ENCODE measurements at regions not wholly inside any gene's neighbourhood (a gene's known extent, or its start where the extent isn't known, plus 50 kb on each side); places are given as distances from the start of the nearest gene placed in this dataset.
"Not testable (repeated sequence)": the region's sequence is repeated elsewhere in the genome, so short reads cannot be mapped to it uniquely, and the experiment has no call there.

DNA sequence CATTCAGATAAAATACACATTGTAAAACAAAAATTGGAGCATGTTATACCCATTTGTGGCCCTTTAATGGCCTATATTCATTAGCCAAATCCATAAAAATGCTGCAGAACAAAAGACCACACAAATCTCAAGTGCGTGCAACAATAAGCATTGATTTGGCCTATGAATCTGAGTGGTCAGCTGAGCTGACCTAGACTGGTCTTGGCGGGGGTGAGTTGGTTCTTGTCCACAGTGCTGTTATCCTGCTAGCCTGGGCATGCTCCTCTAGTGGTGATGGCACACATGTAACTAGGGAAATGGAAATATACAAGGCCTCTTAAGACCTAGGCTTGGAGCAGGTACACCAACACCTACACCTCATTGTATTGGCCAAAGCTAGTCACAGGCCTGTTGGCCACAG, 122.2 kb upstream of the TBCA start:
- H4K20me1 ChIP-seq, result no peaks in the 10 kb centered on the region
- H3K4me1 ChIP-seq, result peaks cover 0 to 6% (median 0%) of the 10 kb centered on the region in 10 experiments; a peak in 4 of 20 replicates
- no peak overlapping the region for H3K27ac ChIP-seq
- no peak overlapping the region for H3K9ac ChIP-seq
- no peaks in the 10 kb centered on the region for H3K36me3 ChIP-seq
- TF ChIP-seq Cebpa-rat (IDR thresholded peaks at IDR 0.05), result no peak
- H3K9me3 ChIP-seq (replicated peaks in 1 of 11), result no peaks in the 10 kb centered on the region; a peak in 1 of 22 replicates
- H3K4me2 ChIP-seq, result no peak overlapping the region
- H3K4me3 ChIP-seq, result no peak overlapping the region
- H3K27me3 ChIP-seq, result no peaks in the 10 kb centered on the region

- Histone ChIP-seq H3K9me3 (replicated peaks in 1 of 11) (no peaks in the 10 kb centered on the region; a peak in 1 of 22 replicates), H3K27me3 (no peaks in the 10 kb centered on the region), H4K20me1 (no peaks in the 10 kb centered on the region), H3K4me1 (peaks cover 0 to 8% (median 0%) of the 10 kb centered on the region in 10 experiments; a peak in 4 of 20 replicates), H3K4me2 (no peak overlapping the region), H3K27ac (no peak overlapping the region), H3K36me3 (no peaks in the 10 kb centered on the region), H3K9ac (no peak overlapping the region), H3K4me3 (no peak overlapping the region)
- TF ChIP-seq Cebpa-rat (IDR thresholded peaks at IDR 0.05), result no peak
Measured at GRCh38 chr5:77896338-77896737, 120.2 kb upstream of the TBCA start.

- not testable (repeated sequence) for H3K4me1 ChIP-seq; H4K20me1 ChIP-seq; H3K9ac ChIP-seq; H3K4me3 ChIP-seq; H3K36me3 ChIP-seq; H3K4me2 ChIP-seq; H3K27ac ChIP-seq; H3K9me3 ChIP-seq (replicated peaks in 1 of 11); H3K27me3 ChIP-seq
Measured at GRCh38 chr5:77894103-77894502, 118.0 kb upstream of the TBCA start.

- no peaks in the 10 kb centered on the region for H3K36me3 ChIP-seq
- no peaks in the 10 kb centered on the region for H4K20me1 ChIP-seq
- H3K4me2 ChIP-seq, result no peak overlapping the region; a peak in 1 of 22 replicates
- H3K4me3 ChIP-seq, result no peak overlapping the region
- no peak overlapping the region for H3K9ac ChIP-seq
- no peaks in the 10 kb centered on the region for H3K27me3 ChIP-seq
- no peaks in the 10 kb centered on the region for H3K9me3 ChIP-seq (replicated peaks in 1 of 11)
- H3K4me1 ChIP-seq, result peaks cover 0 to 8% (median 0%) of the 10 kb centered on the region in 10 experiments; a peak in 4 of 20 replicates
- H3K27ac ChIP-seq, result no peak overlapping the region
- TF ChIP-seq Cebpa-rat (IDR thresholded peaks at IDR 0.05), result no peak
Measured at GRCh38 chr5:77893225-77893860, 117.2 kb upstream of the TBCA start.

- no peak for TF ChIP-seq Cebpa-rat (IDR thresholded peaks at IDR 0.05)
- peaks cover 0 to 8% (median 0%) of the 10 kb centered on the region in 10 experiments; a peak in 4 of 20 replicates for H3K4me1 ChIP-seq
- no peaks in the 10 kb centered on the region for H3K9me3 ChIP-seq (replicated peaks in 1 of 11)
- no peaks in the 10 kb centered on the region for H4K20me1 ChIP-seq
- no peak overlapping the region for H3K4me2 ChIP-seq
- no peaks in the 10 kb centered on the region for H3K36me3 ChIP-seq
- H3K27me3 ChIP-seq, result no peaks in the 10 kb centered on the region
- H3K9ac ChIP-seq, result no peak overlapping the region
- H3K27ac ChIP-seq, result no peak overlapping the region
- no peak overlapping the region for H3K4me3 ChIP-seq
Measured at GRCh38 chr5:77892061-77893010, 116.2 kb upstream of the TBCA start.

DNA sequence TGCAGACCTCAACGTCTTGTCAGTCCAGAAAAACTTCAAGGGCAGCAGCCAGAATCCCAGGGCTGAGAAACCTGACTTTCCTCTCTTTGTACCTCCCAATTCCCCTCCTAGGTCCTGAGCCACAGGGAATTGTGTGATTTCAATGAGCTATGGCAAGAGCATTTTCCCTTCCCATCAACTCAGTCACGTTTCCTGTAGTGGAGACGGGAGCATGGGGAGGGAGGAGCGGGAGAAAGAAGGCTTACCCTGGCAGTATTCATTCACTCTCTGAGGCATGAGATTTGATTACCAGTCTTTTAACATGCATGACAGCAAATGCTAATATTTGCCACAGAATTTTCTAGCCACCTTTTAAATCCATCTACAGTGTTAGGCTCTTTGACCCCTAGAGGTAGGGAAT, 109.4 kb upstream of the TBCA start:
- TF ChIP-seq Cebpa-rat (IDR thresholded peaks at IDR 0.05), result no peak
- Histone ChIP-seq H3K4me1 (peaks cover 3 to 26% (median 21%) of the 10 kb centered on the region in 10 experiments; a peak in 18 of 20 replicates), H3K9ac (no peak overlapping the region), H3K4me3 (no peak overlapping the region), H3K27ac (no peak overlapping the region), H4K20me1 (no peaks in the 10 kb centered on the region), H3K36me3 (no peaks in the 10 kb centered on the region), H3K27me3 (no peaks in the 10 kb centered on the region), H3K4me2 (peak overlapping the region in 6 of 11 experiments; percentile 43 to 67 (median 56); a peak in 10 of 22 replicates), H3K9me3 (replicated peaks in 1 of 11) (no peaks in the 10 kb centered on the region)

DNA sequence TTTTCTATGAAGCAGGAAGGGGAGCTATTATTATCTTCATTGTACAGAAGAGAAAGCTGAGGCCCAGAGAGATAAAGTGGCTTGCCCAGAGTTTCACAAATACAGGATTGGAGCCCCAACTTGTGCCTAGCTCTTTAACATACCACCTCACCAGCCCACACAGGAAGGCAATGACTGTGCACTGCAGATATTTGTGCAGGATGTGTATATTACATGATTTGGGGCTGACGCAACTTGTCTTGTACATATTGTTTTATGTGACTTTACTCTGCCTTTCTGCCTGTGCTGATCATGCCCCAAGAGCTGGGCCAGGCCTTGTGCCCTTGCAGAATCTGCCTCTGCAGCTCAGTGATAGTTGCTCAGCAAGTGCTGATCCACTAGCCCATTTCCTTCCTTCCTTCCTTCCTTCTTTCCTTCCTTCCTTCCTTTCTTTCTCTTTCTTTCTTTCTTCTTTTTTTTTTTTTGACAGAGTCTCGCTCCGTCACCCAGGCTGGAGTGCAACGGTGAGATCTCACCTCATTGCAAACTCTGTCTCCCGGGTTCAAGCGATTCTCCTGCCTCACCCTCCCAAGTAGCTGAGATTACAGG, 106.6 kb upstream of the TBCA start:
- peaks cover 3 to 26% (median 21%) of the 10 kb centered on the region in 10 experiments; a peak in 18 of 20 replicates for H3K4me1 ChIP-seq
- TF ChIP-seq Cebpa-rat (IDR thresholded peaks at IDR 0.05), result no peak
- H3K4me3 ChIP-seq, result no peak overlapping the region
- no peaks in the 10 kb centered on the region for H3K9me3 ChIP-seq (replicated peaks in 1 of 11)
- H4K20me1 ChIP-seq, result no peaks in the 10 kb centered on the region
- H3K27ac ChIP-seq, result peak overlapping the region in 1 of 11 experiments; percentile 4; a peak in 1 of 22 replicates
- H3K36me3 ChIP-seq, result no peaks in the 10 kb centered on the region
- H3K9ac ChIP-seq, result no peak overlapping the region
- no peaks in the 10 kb centered on the region for H3K27me3 ChIP-seq
- peak overlapping the region; percentile 25 to 63 (median 43); a peak in 16 of 22 replicates for H3K4me2 ChIP-seq

GRCh38 chr5:77881528-77881927, 105.4 kb upstream of the TBCA start:
- Histone ChIP-seq H3K9me3 (replicated peaks in 1 of 11) (no peaks in the 10 kb centered on the region), H3K27ac (no peak overlapping the region), H3K4me1 (peaks cover 9 to 29% (median 21%) of the 10 kb centered on the region in 10 experiments), H3K4me3 (no peak overlapping the region), H4K20me1 (no peaks in the 10 kb centered on the region), H3K27me3 (no peaks in the 10 kb centered on the region), H3K4me2 (no peak overlapping the region), H3K9ac (no peak overlapping the region), H3K36me3 (no peaks in the 10 kb centered on the region)
- no peak for TF ChIP-seq Cebpa-rat (IDR thresholded peaks at IDR 0.05)

All from BLaER1 treated with 17β-estradiol and CSF1 and Interleukin-3, amounts not matched to agents 10 nM and 100 nM (cell line).